ENCODE measurements at regions not wholly inside any gene's neighbourhood (a gene's known extent, or its start where the extent isn't known, plus 50 kb on each side); places are given as distances from the start of the nearest gene placed in this dataset.

DNA sequence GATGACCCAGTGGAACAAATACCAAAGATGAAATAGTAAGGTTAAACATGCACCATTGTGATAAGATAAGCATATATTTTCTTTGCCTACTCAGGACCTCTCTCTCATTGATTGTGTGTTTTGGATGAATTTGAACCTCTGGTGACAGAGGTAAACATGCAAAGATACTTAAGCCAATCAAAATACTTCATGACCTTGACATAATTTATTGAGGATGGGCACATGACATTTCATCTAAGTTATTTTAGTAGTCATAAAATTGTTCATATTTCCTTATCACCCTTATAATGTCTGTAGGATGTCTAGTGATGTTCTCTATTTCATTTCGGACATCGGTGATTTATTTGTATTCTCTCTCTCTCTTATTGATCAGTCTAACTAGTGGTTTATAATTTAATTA, 88.3 kb upstream of the WDR72 start:
- TF ChIP-seq, protein P1, sequence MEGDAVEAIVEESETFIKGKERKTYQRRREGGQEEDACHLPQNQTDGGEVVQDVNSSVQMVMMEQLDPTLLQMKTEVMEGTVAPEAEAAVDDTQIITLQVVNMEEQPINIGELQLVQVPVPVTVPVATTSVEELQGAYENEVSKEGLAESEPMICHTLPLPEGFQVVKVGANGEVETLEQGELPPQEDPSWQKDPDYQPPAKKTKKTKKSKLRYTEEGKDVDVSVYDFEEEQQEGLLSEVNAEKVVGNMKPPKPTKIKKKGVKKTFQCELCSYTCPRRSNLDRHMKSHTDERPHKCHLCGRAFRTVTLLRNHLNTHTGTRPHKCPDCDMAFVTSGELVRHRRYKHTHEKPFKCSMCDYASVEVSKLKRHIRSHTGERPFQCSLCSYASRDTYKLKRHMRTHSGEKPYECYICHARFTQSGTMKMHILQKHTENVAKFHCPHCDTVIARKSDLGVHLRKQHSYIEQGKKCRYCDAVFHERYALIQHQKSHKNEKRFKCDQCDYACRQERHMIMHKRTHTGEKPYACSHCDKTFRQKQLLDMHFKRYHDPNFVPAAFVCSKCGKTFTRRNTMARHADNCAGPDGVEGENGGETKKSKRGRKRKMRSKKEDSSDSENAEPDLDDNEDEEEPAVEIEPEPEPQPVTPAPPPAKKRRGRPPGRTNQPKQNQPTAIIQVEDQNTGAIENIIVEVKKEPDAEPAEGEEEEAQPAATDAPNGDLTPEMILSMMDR (IDR thresholded peaks at IDR 0.05; ENCODE audit: low read length): no peak
- TF ChIP-seq EZH2 (IDR thresholded peaks at IDR 0.05; ENCODE audit: borderline replicate concordance, low read length): no peak

Measured in OCI-LY1 (cell line).